ENCODE measurements at regions not wholly inside any gene's neighbourhood (a gene's known extent, or its start where the extent isn't known, plus 50 kb on each side); places are given as distances from the start of the nearest gene placed in this dataset.
"Not testable (repeated sequence)": the region's sequence is repeated elsewhere in the genome, so short reads cannot be mapped to it uniquely, and the experiment has no call there.

DNA sequence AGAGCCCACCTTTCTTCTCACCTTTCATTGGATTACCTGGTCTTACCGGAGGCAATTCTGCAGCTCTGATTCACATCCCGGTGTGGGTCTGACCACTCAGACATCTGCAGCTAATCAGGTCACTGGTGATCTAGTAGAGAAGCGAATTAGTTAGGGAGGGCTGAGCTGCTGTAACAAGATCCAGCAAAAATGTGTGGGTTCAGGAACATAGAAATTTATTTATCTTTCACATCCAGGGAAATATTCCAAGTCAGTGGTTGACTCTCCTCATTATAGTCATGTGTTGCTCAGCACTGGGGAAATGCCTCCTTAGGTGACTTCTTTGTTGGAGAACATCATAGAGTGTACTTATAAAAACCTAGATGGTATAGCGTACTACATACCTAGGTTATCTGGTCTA is 218.7 kb upstream of the PELI2 start:
- DNase-seq: no peak

DNA sequence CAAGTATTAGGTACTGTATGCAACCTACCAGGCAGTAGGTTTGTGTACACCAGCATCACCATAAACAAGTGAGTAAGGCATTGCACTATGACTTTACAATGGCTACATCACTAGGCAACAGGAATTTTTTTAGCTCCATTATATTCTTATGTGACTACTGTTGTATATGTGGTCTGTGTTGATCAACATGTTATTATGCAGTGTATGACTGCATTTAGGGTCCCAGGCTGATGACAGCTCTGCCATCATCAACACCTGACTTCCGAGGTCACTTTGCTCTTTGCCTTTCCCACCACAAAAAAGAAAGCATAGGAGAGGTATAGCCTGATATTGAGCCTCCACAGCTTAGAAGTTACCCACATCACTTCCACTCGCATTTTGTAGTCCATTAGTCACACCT is 217.5 kb upstream of the PELI2 start:
- no peak for DNase-seq

DNA sequence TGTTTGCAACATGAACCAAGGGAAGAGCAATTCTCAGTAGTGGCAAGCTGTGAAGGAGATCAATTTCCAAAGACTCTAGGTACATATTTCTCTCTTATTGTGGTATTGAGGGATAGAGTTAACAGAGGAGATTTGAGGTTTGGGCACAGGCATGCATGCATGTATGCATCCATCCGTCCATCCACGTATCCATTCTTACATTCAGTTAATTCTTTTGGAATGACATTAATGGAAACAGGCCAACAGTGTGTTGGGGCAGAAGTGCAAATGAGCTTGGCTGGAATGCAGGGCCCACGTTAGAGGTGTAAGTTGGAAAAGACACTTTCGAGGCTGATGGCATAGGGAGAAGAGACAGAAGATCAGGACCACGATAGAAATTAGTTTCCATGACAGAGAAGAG is 216.9 kb upstream of the PELI2 start:
- no peak for DNase-seq

DNA sequence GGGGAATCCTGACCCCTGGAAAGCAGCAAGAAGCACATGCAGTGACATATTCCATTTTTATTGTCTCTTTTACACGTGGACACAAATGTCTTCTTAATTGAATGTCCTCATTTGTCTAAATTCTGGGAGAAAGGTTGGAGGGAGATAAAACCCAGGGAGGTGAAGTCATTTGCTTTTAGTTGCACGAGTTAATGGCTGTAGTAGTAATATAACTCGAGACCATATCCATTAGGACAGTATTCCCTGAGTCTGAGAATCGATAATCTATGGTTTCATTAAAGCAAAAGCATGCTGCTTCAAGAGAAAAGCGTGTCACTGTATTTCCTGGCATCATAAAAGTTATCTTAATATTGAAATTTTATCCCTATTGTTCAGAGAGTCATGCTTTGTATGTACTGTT is 216.0 kb upstream of the PELI2 start:
- DNase-seq: no peak

DNA sequence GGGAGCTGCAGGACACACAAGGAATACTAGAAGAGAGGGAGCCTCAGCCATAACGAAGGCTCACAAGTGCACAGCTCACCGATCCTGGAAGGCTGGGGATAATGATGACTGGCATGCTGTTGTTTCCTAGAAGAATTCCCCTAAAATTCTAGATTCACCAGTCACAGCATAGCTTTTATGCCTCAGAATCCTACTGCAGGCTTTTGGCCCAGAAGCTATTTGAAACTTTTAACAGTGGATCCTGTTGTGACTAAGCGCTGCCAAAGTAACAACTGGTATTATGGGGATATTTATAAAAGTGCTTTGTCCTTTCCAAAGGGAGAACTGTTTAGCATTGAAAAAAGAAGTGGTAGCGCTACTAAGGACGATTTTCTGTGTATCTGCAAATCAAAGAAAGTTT is 214.1 kb upstream of the PELI2 start:
- no peak for DNase-seq

DNA sequence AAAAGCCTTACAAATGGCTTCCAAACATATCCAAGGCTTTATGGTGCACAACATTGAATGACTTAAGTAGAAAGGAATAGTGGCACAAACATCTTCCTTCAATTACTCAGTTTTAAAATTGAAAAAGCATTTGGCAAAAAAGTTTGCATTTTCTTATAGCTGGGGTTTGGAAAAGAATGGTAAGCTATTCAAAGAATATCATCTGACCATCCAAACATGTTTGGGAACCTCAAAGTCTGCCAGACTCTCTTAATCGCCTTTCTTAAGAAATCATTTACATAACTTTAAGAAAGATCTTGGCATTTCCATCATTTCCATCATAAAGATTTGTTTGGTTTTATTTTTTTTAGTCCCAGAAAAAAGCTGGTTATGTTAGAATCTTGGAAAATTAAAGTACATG is 210.1 kb upstream of the PELI2 start:
- DNase-seq: no peak

DNA sequence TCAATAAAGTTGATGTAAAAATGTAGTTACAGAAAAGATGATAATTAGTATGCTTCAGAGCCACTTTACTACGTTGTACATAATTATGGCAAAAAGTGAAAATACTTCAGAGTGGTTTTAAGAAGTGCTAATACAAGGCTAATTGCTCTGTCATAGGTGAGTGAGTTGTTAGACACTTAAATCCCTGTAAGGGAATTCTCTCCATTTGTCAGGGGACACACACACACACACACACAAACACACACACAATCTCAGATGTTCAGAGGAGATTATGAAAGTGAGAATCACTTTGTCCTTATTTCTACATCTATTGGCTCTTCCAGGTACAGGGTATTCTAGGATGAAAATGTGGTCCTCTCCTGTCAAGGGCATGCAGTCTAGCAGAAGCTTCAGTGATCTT is 208.3 kb upstream of the PELI2 start:
- DNase-seq: no peak

DNA sequence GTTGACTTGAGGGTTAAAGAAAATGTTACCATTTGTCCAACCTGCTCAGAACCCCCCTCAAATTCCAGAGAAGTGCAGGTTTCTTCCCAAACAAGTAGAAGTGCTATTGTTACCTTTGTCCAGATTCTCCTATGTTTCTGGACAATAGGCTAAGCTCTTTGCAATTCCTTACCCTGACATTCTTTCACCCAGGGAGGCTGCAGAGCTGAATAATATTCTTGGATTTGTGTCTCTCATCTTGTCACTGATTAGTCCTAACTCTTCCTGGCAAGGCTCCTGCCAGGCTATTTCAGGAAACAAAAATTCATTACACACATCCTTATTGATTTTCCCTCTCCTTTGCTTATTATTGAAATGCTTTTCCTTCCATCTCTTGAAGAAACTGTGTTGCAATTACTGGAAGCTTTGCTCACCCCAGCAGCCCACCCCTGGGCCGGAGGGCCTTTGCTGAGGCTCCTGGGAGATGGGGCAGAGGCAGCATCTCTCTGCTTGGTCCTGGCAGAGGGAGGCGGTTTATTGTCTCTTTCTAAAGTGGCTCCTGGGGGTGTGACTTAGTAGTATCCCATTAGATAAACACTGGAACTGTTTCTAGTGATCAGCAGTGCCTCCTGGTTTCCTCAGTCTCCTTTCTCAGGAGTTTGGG is 207.5 kb upstream of the PELI2 start:
- no peak for DNase-seq

DNA sequence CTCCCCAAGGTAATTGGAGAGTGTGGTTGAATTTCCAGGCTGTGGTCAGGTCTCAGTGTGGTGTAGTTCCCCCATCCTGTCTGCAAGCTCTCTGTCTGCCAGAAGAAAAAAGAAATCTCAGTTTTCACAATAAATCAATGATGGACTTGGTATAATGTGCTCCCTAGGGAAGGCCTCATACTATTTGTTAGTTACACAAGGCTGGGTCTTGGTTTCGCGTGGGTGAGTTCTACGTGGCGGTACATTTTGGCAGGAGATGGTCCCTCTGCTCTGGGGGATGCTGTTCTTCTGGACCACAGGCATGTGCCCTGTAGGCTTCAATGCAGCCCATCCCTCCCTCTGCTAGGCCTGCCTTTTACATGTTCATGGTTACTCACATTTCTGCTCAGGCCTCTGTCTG is 206.4 kb upstream of the PELI2 start:
- no peak for DNase-seq

DNA sequence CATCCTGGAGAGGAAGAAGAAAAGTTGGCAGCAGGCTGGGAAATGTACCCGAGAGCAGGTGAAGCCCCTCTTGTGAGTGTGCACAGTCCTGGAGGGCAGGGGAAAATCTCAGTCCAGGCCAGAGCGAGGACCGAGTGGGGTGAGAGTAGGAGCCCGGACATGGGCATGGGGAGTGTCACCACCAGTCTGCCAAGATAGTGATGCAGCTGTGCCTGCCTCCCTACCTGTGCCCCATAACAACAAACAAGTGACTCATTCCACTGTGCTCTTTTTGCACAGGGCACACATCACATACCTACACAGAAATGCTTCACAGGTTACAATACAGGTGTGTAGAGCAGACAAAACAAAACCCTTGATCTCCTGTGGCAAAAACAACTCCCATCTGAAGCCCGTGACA is 205.9 kb upstream of the PELI2 start:
- no peak for DNase-seq

DNA sequence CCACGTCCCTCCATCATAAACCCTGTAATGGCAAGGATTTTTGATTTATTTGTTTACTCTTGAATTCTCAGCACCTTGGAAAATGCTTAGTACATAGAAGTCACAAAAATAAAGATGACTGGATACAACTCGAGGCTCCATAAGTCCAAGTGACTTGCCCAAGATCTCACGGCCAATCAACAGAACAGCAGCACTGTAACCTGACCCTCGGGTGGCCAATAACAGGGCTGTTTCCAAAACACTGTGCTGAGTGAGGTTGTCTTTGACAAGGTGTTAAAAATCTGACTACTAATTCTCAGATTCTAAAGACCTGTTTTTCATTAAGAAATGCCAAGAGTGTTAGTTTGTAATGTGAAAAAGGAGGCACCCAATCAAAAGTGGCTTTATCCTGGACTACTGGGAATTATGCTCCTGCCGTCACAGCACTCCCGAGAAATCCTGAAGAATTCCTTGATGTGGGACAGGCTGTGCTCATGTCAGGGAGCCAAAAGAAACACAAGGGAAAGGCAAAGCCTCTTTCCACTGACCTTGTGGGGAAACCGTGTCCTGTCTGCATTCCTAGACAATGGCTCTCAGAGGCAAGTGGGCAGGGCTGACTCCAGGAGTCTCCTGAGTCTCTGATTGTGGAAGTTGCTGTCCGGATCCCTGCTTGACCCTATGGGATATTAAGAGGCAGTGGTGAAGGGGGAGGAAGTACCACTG is 204.7 kb upstream of the PELI2 start:
- no peak for DNase-seq

DNA sequence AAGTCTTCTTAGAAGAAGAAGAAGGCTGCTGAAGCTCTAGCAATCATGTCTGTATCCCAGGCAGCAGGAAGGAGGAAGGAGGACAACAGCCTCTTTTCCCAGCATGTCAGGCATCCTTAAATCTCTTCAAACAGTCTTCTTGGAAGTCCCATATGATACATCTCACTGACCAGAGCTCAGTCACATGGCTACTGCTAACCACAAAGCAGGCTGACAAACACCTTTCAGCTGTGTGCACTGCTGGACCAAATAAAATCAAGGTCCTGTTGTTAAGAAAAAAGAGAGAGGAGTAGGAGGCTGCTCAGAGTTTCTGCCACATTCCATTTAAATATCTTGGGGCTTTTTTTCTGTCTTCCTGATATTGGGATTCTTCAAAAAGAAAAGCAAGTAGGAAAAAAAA is 203.4 kb upstream of the PELI2 start:
- DNase-seq: no peak

DNA sequence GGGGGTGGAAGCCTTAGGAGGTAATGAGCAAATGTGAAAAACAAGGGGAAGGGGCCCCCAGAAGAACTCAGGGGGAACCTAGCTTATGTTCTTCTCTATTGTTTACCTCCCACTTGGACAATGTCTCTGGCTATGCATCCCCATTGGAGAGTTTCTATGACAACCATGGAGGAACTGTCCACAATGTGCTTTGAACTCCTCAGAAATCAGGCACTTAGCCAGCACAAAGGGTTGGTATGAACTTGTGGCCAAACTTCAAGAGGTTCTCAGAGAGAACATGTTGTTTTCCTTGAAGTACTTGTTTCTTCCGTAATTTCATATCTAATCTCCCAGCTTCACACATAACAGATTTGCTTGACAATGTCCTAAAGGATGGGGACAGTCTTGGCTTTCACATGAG is 202.8 kb upstream of the PELI2 start:
- no peak for DNase-seq

DNA sequence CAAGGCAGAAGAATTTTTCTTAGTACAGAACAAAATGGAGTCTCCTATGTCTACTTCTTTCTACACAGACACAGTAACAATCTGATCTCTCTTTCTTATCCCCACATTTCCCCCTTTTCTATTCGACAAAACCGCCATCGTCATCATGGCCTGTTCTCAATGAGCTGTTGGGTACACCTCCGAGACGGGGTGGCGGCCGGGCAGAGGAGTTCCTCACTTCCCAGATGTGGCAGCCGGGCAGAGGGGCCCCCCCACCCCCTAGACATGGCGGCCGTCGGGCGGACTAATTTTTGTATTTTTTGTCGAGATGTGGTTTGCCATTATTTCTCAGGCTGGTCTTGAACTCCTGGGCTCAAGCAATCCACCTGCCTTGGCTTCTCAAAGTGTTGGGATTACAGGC is 198.4 kb upstream of the PELI2 start:
- DNase-seq: not testable (repeated sequence)

DNA sequence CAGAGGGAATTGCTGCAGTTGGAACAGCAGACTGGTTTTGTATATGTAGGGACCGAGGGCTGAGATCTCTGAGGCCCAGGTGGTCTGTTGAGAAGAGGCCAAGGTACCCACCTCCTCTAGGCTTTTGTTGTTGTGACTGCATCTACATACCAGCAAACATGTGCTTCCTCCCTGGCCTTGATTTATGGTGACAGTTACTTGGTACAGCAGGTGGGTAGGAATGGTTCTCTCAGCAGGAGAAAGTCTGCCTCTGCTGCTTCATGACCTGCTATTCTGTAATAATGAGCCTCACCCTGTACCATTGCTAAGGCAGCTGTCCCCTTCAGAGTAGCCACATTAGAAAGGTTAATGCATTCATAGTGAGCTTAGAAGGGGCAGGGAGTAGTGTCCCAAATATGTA is 196.7 kb upstream of the PELI2 start:
- DNase-seq: no peak

DNA sequence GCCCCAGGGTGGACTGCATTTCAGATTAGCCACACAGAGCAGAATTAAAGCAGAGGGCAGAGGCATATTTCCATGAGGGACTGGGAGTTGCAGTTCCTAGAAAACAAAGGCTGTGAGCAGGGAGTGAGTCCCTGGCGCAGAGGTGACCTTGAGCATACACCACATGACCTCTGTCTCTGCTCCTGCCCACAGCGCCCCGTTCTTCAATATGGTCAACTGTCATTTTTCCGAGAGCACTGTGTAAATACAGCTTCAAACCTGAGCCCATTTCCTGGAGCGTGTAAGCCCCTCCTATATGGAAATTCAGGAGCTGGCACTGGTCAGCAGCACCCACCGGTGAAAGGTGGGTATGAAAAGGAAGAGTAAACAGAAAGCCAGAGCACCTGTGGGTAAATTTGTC is 192.2 kb upstream of the PELI2 start:
- DNase-seq: no peak

DNA sequence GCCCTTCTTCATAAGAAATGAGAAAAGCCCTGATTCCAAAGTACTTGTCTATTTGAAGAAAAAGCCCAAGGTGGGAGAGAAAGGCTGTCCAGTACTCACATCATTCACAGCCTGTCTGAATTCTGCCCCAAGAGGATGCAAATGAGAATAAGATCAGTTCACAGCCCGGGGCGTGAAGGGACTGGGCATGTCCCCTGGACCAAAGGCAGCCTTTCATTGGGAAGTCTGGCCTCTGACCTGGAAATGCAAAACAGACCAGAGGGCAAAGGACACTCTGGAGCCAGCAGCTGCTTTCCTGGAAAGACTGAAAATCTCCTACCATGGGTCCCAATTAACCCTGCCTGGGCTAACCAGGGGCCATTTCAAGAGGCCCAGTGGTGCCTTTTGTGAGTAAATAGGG is 191.2 kb upstream of the PELI2 start:
- DNase-seq: no peak

DNA sequence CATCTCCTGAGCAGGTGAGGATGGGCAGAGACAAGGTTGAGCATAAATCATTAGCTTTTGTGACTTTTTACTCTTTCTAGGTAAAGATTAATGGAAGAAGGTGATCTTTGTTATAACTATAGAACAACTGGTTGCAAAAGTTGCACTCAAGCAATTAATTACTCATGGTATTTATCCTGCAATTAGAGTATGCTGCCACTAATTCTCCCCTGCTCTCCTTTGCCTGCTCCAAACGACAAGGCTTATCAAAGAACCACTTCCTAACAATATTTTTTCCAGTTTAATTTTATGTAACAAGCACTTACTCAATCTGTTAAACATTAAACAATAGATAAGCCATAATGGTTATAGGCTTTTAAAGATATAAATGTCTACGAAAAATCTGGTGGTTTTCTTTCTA is 189.9 kb upstream of the PELI2 start:
- DNase-seq: no peak

DNA sequence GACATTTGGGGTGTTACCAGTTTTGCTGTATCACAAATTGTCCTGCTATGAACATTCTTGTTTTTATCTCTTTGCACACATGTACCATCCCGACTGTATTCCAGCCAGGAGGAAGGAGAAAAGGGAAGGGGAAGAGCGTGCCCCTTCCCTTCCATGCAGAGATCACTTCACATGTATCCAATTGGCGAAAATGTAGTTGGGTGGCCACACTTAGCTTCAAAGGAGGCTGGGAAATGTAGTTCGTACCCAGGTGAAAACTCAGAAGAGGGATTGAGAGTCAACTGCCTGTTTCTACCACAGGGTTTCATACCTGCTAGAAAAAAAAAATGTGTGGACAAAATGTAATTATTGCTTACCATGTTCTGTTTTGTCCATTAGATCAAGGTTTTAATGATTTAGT is 189.1 kb upstream of the PELI2 start:
- no peak for DNase-seq

DNA sequence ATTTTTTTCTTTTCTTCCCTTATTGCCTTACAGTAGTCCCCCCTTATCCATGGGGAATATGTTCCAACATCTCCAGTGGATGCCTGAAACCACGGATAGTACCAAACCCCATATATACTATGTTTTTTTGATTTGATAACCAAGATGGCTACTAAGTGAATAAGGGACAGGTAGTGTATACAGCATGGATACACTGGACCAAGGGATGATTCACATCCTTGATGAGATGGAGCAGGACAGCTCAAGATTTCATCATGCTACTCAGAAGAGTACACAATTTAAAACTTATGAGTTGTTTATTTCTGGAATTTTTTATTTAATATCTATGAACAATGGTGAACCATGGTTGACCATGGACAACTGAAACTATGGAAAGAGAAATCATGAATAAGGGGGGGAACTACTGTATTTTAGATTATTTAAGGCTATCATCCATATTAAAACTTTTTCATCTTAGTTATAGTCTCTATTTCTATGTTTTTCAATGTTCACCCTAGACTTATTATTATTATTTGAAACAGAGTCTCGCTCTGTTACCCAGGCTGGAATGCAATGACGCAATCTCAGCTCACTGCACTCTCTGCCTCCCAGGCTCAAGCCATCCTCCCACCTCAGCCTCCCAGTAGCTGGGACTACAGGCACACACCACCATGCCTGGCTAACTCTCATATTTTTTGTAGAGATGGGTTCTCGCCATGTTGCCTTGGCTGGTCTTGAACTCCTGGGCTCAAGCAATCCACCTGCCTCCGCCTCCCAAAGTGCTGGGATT is 188.0 kb upstream of the PELI2 start:
- no peak for DNase-seq

DNA sequence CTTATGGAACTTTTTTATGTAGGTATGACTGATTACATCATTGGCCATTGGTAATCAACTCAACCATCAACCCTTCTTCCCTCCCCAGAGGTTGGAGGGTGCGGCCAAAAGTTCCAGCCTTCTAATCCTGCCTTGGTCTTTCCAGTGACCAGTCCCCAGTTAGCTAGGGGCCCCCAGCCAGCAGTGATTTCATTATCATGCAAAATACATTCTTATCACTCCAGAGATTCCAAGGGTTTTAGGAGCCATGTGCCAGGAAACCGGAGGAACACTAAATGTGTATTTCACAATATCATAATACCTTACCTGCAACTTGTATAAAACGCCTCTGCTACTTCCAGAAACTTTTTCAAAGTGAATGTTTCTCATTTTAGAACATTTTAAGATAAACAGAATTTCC is 181.5 kb upstream of the PELI2 start:
- no peak for DNase-seq

DNA sequence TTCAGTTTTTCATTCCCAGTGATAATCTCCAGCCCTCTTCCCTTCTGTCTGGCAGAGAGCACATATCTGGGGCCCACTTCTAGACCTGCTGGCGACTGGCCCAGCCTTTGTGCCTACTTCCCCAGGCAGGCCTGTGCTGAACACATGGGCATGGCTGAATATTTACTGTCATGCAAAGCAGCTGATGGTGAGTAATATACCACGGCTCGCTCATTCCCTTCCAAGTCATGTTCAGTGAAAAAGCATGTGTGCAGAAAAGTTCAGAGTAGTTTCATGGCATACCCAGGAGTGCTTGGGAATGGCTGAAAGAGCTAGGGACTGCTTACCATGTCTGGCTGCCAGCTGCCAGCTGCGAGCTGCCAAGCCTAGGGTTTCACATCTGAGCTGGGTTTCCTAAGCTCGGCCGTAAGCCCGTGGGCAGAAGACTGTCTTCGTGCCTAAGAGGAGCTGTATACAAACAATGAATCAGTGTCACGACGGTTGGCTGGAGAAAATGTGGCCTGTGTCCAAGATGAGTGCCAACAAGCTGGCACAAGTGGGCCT is 179.9 kb upstream of the PELI2 start:
- DNase-seq: no peak

DNA sequence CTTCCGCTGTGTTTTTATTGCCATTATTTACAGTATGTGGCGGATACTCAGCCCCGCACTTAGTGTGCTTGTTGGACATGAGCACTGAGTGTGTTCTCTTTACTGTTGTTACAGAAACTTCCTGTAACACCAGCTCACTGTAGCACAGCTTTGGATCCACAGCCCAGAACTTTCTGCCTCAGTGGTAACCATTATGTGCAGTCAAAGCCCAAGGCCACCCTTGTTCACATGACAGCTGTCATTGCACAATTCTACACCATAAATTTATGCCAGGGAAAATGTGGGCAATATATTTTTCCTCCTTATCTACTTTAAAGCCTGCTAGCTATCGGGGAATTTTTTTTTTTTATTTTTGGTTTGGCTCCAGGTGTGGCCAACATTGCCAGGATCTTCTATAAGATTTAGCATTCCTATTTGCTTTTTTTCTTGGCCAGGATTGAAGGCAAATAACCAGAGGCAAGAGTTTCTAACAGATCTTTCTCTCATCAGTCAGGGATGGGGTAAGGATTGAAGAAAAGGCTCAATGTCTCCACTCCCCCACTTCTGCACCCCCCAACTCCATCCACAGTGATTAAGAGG is 176.0 kb upstream of the PELI2 start:
- DNase-seq: no peak

DNA sequence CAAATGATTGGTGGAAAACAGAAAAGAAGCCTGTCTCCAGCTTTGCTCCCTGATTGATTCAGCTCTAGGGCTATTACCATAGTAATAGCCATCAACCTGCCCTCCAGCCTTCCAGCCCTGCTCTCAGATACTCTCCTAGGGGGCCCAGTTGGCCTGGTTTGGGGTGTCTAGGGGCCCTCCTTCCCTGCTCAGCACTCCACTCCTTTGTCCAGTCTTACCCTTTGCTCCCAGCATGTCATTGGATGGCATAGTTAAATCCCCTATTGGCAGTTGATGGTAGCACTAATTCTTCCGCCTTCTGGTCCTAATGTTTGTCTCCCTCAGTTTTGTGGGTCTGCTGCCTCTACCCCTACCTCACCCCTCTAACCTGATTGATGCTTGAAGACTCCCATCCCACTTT is 175.4 kb upstream of the PELI2 start:
- no peak for DNase-seq

All from activated CD4-positive, CD25-positive, alpha-beta regulatory T cell (primary cell).